ENCODE measurements at regions not wholly inside any gene's neighbourhood (a gene's known extent, or its start where the extent isn't known, plus 50 kb on each side); places are given as distances from the start of the nearest gene placed in this dataset.

DNA sequence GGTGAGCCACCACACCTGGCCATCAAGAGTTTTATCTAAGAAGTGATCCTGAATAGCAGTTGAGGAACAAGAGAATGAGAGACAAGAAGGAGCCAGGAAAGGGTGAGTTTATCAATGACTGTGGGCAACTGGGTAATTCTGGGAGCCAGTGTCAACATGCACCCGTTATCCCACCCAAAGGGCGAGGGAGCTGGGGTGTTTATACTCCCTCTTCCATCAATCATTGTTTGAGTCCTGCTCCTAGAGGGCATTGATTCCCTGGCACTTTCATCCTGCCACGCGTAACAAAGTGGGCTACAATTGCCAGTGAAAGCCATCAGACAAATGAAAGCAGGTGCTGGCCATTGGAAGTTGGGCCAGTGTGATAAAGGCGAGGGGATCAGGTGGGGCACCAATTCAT lies 136.3 kb downstream of the SUDS3 start:
- H3K4me3 ChIP-seq (ENCODE audit: low read length) = no peak overlapping the region
- 77% methylated on average over 2 of the region's 5 CpGs for WGBS (ENCODE audit: insufficient coverage)
- no peak overlapping the region for H3K27ac ChIP-seq (ENCODE audit: low read length)
- H3K4me1 ChIP-seq (ENCODE audit: control insufficient read depth, insufficient read depth, low read length) = no peaks in the 10 kb centered on the region
- no peaks in the 10 kb centered on the region for H3K36me3 ChIP-seq (ENCODE audit: control insufficient read depth, insufficient read depth, low read length)
- no peaks in the 10 kb centered on the region for H3K27me3 ChIP-seq (ENCODE audit: control insufficient read depth, insufficient read depth, low read length)
- no peaks in the 10 kb centered on the region for H3K9me3 ChIP-seq (replicated peaks; ENCODE audit: control insufficient read depth, low read depth, low read length)
- DNase-seq = no peak

DNA sequence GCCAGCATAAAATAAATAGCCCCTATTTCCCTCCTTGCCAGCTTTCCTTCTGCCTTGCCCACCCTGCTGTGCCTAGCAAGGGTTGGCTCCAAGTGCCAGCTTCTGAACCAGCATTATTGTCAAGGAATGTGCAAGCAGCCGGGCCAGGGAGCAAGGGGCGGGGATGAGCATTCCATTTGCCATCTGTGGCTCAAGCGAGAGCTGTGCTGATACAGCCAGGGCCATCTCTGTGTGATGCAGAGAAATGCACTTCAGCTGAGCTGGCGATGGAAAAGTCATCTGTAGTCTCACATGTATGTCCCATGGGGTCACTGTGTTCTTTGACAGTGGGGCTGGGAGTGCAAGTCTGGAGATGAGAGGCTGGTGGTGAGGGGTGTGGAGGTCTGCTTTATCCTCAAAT lies 137.3 kb downstream of the SUDS3 start:
- WGBS (ENCODE audit: insufficient coverage) = 70% methylated on average over 4 of the region's 4 CpGs
- H3K36me3 ChIP-seq (ENCODE audit: control insufficient read depth, insufficient read depth, low read length) = no peaks in the 10 kb centered on the region
- H3K4me3 ChIP-seq (ENCODE audit: low read length) = no peak overlapping the region
- H3K27me3 ChIP-seq (ENCODE audit: control insufficient read depth, insufficient read depth, low read length) = no peaks in the 10 kb centered on the region
- no peaks in the 10 kb centered on the region for H3K4me1 ChIP-seq (ENCODE audit: control insufficient read depth, insufficient read depth, low read length)
- no peaks in the 10 kb centered on the region for H3K9me3 ChIP-seq (replicated peaks; ENCODE audit: control insufficient read depth, low read depth, low read length)
- H3K27ac ChIP-seq (ENCODE audit: low read length) = no peak overlapping the region
- DNase-seq = no peak

- H3K36me3 ChIP-seq (ENCODE audit: control insufficient read depth, insufficient read depth, low read length) = no peaks in the 10 kb centered on the region
- WGBS (ENCODE audit: insufficient coverage) = no CpG with 5 or more reads among the region's 3 CpGs
- DNase-seq = no peak
- H3K4me3 ChIP-seq (ENCODE audit: low read length) = no peak overlapping the region
- H3K9me3 ChIP-seq (replicated peaks; ENCODE audit: control insufficient read depth, low read depth, low read length) = no peaks in the 10 kb centered on the region
- H3K4me1 ChIP-seq (ENCODE audit: control insufficient read depth, insufficient read depth, low read length) = no peaks in the 10 kb centered on the region
- no peak overlapping the region for H3K27ac ChIP-seq (ENCODE audit: low read length)
- no peaks in the 10 kb centered on the region for H3K27me3 ChIP-seq (ENCODE audit: control insufficient read depth, insufficient read depth, low read length)
These were observed 137.9 kb downstream of the SUDS3 start for GRCh38 chr12:118514297-118514696.

DNA sequence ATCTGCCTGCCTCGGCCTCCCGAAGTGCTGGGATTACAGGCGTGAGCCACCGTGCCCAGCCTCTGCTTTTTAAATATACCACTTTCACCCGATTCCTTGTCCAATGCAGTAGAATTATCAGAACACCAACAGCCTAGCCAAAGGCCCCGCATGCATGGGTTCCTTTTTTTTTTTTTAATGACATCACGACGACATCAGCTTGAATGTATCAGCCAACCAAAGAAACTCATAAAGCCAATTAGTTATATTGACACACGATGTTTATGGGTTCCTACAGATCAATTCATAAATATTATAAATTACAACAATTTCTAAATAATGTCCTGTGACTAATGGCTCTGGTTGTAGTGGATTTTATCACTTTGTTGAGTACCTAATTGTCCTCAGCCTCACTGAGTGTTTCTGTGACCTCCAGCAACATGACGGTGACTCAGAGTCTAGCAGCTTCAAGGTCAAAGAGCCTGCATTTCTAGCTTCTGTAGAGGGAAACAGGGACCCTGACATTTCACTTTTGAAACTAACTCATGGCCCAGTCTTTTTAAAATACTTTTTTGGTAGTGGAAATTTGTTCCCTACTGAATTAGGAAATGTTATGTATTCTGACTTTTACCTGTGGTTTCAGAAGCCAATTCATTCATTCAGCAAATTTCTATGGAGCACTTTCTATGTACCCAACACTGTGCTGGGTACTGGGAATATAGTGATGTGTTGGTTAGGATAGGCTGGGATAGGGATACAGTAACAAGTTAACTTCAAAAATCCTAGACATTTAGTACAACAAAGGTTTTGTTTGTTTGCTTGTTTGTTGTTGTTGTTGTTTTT lies 144.1 kb downstream of the SUDS3 start:
- no peak for DNase-seq
- 90% methylated on average over 7 of the region's 10 CpGs for WGBS (ENCODE audit: insufficient coverage)
- H3K27ac ChIP-seq (ENCODE audit: low read length) = no peak overlapping the region

GRCh38 chr12:118521036-118521370 lies 144.6 kb downstream of the SUDS3 start:
- H3K4me1 ChIP-seq (ENCODE audit: control insufficient read depth, insufficient read depth, low read length) = no peaks in the 10 kb centered on the region
- no peaks in the 10 kb centered on the region for H3K36me3 ChIP-seq (ENCODE audit: control insufficient read depth, insufficient read depth, low read length)
- no CpG with 5 or more reads among the region's 2 CpGs for WGBS (ENCODE audit: insufficient coverage)
- H3K9me3 ChIP-seq (replicated peaks; ENCODE audit: control insufficient read depth, low read depth, low read length) = no peaks in the 10 kb centered on the region
- no peak for DNase-seq
- no peak overlapping the region for H3K27ac ChIP-seq (ENCODE audit: low read length)
- no peaks in the 10 kb centered on the region for H3K27me3 ChIP-seq (ENCODE audit: control insufficient read depth, insufficient read depth, low read length)
- H3K4me3 ChIP-seq (ENCODE audit: low read length) = no peak overlapping the region

More for the DNA sequence above, 144.1 kb downstream of the SUDS3 start:
- H3K4me3 ChIP-seq (ENCODE audit: low read length) = no peak overlapping the region
- no peaks in the 10 kb centered on the region for H3K4me1 ChIP-seq (ENCODE audit: control insufficient read depth, insufficient read depth, low read length)
- no peaks in the 10 kb centered on the region for H3K9me3 ChIP-seq (replicated peaks; ENCODE audit: control insufficient read depth, low read depth, low read length)
- no peaks in the 10 kb centered on the region for H3K27me3 ChIP-seq (ENCODE audit: control insufficient read depth, insufficient read depth, low read length)
- no peaks in the 10 kb centered on the region for H3K36me3 ChIP-seq (ENCODE audit: control insufficient read depth, insufficient read depth, low read length)

- WGBS (ENCODE audit: insufficient coverage) = no CpG with 5 or more reads among the region's 4 CpGs
- Histone ChIP-seq H3K27ac (ENCODE audit: low read length) (no peak overlapping the region), H3K27me3 (ENCODE audit: control insufficient read depth, insufficient read depth, low read length) (no peaks in the 10 kb centered on the region), H3K4me1 (ENCODE audit: control insufficient read depth, insufficient read depth, low read length) (no peaks in the 10 kb centered on the region), H3K4me3 (ENCODE audit: low read length) (no peak overlapping the region), H3K9me3 (replicated peaks; ENCODE audit: control insufficient read depth, low read depth, low read length) (no peaks in the 10 kb centered on the region), H3K36me3 (ENCODE audit: control insufficient read depth, insufficient read depth, low read length) (no peaks in the 10 kb centered on the region)
- no peak for DNase-seq
These were observed 148.1 kb downstream of the SUDS3 start for GRCh38 chr12:118524446-118524845.

DNA sequence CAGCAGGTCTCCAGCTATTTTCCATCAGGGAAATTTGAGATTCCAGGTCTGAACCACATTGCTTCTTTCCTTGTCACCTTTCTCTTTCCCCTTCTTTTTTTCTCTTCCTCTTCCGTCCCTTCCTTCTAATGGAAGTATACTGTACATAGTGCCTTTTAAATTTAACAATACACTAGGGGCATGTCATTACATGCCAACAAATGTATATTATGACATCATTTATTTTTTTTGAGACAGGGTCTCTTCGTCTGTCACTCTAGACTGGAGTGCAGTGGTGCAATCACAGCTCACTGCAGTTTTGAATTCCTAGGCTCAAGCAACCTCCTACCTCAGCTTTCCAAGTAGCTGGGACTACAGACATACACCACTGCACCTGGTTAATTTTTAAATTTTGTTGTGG lies 148.9 kb downstream of the SUDS3 start:
- no peak overlapping the region for H3K27ac ChIP-seq (ENCODE audit: low read length)
- DNase-seq = no peak
- no peak overlapping the region for H3K4me3 ChIP-seq (ENCODE audit: low read length)
- H3K36me3 ChIP-seq (ENCODE audit: control insufficient read depth, insufficient read depth, low read length) = no peaks in the 10 kb centered on the region
- H3K9me3 ChIP-seq (replicated peaks; ENCODE audit: control insufficient read depth, low read depth, low read length) = no peaks in the 10 kb centered on the region
- H3K27me3 ChIP-seq (ENCODE audit: control insufficient read depth, insufficient read depth, low read length) = no peaks in the 10 kb centered on the region
- no peaks in the 10 kb centered on the region for H3K4me1 ChIP-seq (ENCODE audit: control insufficient read depth, insufficient read depth, low read length)
- WGBS (ENCODE audit: insufficient coverage) = no CpG with 5 or more reads among the region's 2 CpGs

GRCh38 chr12:118526255-118527095 lies 150.1 kb downstream of the SUDS3 start:
- WGBS (ENCODE audit: insufficient coverage) = 86% methylated on average over 3 of the region's 6 CpGs
- Histone ChIP-seq H3K36me3 (ENCODE audit: control insufficient read depth, insufficient read depth, low read length) (no peaks in the 10 kb centered on the region), H3K9me3 (replicated peaks; ENCODE audit: control insufficient read depth, low read depth, low read length) (no peaks in the 10 kb centered on the region), H3K27ac (ENCODE audit: low read length) (no peak overlapping the region), H3K27me3 (ENCODE audit: control insufficient read depth, insufficient read depth, low read length) (no peaks in the 10 kb centered on the region), H3K4me1 (ENCODE audit: control insufficient read depth, insufficient read depth, low read length) (no peaks in the 10 kb centered on the region), H3K4me3 (ENCODE audit: low read length) (no peak overlapping the region)
- DNase-seq = no peak

DNA sequence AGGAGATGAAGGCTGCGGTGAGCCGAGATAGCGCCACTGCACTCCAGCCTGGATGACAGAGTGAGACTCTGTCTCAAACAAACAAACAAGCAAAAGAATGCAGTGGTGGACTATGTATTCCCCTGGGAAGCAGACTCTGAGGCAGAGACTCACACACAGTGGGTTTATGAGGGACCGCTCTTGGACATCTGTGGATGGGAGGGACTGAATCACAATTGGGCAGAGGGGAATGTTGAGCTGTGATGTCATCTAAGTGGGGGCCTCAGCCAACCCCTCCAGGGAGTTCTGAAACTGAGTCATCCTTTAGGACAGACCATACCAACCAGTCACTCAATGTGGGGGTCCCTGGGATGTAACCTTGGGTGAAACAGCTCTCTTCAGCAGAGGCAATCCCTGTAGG lies 151.0 kb downstream of the SUDS3 start:
- Histone ChIP-seq H3K27me3 (ENCODE audit: control insufficient read depth, insufficient read depth, low read length) (no peaks in the 10 kb centered on the region), H3K4me3 (ENCODE audit: low read length) (no peak overlapping the region), H3K9me3 (replicated peaks; ENCODE audit: control insufficient read depth, low read depth, low read length) (no peaks in the 10 kb centered on the region), H3K36me3 (ENCODE audit: control insufficient read depth, insufficient read depth, low read length) (no peaks in the 10 kb centered on the region), H3K27ac (ENCODE audit: low read length) (no peak overlapping the region), H3K4me1 (ENCODE audit: control insufficient read depth, insufficient read depth, low read length) (no peaks in the 10 kb centered on the region)
- 94% methylated on average over 2 of the region's 4 CpGs for WGBS (ENCODE audit: insufficient coverage)
- DNase-seq = no peak

GRCh38 chr12:118528625-118529024 lies 152.3 kb downstream of the SUDS3 start:
- H3K9me3 ChIP-seq (replicated peaks; ENCODE audit: control insufficient read depth, low read depth, low read length) = no peaks in the 10 kb centered on the region
- no peaks in the 10 kb centered on the region for H3K27me3 ChIP-seq (ENCODE audit: control insufficient read depth, insufficient read depth, low read length)
- no peak for DNase-seq
- no peaks in the 10 kb centered on the region for H3K36me3 ChIP-seq (ENCODE audit: control insufficient read depth, insufficient read depth, low read length)
- no peak overlapping the region for H3K4me3 ChIP-seq (ENCODE audit: low read length)
- no peaks in the 10 kb centered on the region for H3K4me1 ChIP-seq (ENCODE audit: control insufficient read depth, insufficient read depth, low read length)
- no peak overlapping the region for H3K27ac ChIP-seq (ENCODE audit: low read length)
